ENCODE measurements at regions not wholly inside any gene's neighbourhood (a gene's known extent, or its start where the extent isn't known, plus 50 kb on each side); places are given as distances from the start of the nearest gene placed in this dataset.

- ChIA-PET POLR2A (no interaction called here), CTCF (no interaction called here)
- H3K4me1 Mint-ChIP-seq (ENCODE audit: low read depth, unreplicated experiment) = no peaks in the 10 kb centered on the region
- no peak for TF ChIP-seq CTCF (IDR thresholded peaks at IDR 0.05; ENCODE audit: insufficient read depth in 1 of 2, low read depth in 1 of 2, low read length in 1 of 2, severe bottlenecking in 1 of 2, unreplicated experiment in 1 of 2)
- H3K27ac Mint-ChIP-seq (ENCODE audit: unreplicated experiment) = no peak overlapping the region
- no peaks in the 10 kb centered on the region for H3K36me3 Mint-ChIP-seq (ENCODE audit: insufficient read depth, unreplicated experiment)
- intact Hi-C loops (cut with micrococcal nuclease; ENCODE audit: unreplicated experiment) = no loop called here
- Histone ChIP-seq H3K36me3 (ENCODE audit: control insufficient read depth, insufficient read depth, low read length) (no peaks in the 10 kb centered on the region), H3K4me1 (no peaks in the 10 kb centered on the region), H3K9me3 (no peaks in the 10 kb centered on the region), H3K4me3 (ENCODE audit: low read depth, low read length) (no peak overlapping the region), H3K27me3 (replicated peaks; ENCODE audit: control insufficient read depth, insufficient read depth, low read length) (no peaks in the 10 kb centered on the region)
- H3K27me3 Mint-ChIP-seq (ENCODE audit: insufficient read depth, unreplicated experiment) = peaks cover 3% of the 10 kb centered on the region
- H3K9me3 Mint-ChIP-seq (ENCODE audit: unreplicated experiment) = no peaks in the 10 kb centered on the region
- no peak overlapping the region for H3K4me3 Mint-ChIP-seq (ENCODE audit: unreplicated experiment)
- no TSS peak for BruUV-seq (replicated peaks)
- DNase-seq = no peak
Observed at GRCh38 chr2:107305966-107306365, 420.0 kb upstream of the ST6GAL2 start.

GRCh38 chr2:107306881-107307280 is 420.9 kb upstream of the ST6GAL2 start:
- no peak overlapping the region for H3K4me3 Mint-ChIP-seq (ENCODE audit: unreplicated experiment)
- Histone ChIP-seq H3K36me3 (ENCODE audit: control insufficient read depth, insufficient read depth, low read length) (no peaks in the 10 kb centered on the region), H3K9me3 (no peaks in the 10 kb centered on the region), H3K4me1 (no peaks in the 10 kb centered on the region), H3K4me3 (ENCODE audit: low read depth, low read length) (no peak overlapping the region), H3K27me3 (replicated peaks; ENCODE audit: control insufficient read depth, insufficient read depth, low read length) (no peaks in the 10 kb centered on the region)
- H3K27ac Mint-ChIP-seq (ENCODE audit: unreplicated experiment) = no peak overlapping the region
- ChIA-PET CTCF (no interaction called here), POLR2A (no interaction called here)
- no TSS peak for BruUV-seq (replicated peaks)
- no peak for DNase-seq
- intact Hi-C loops (cut with micrococcal nuclease; ENCODE audit: unreplicated experiment) = no loop called here
- H3K36me3 Mint-ChIP-seq (ENCODE audit: insufficient read depth, unreplicated experiment) = no peaks in the 10 kb centered on the region
- TF ChIP-seq CTCF (IDR thresholded peaks at IDR 0.05; ENCODE audit: insufficient read depth in 1 of 2, low read depth in 1 of 2, low read length in 1 of 2, severe bottlenecking in 1 of 2, unreplicated experiment in 1 of 2) = no peak
- H3K4me1 Mint-ChIP-seq (ENCODE audit: low read depth, unreplicated experiment) = no peaks in the 10 kb centered on the region
- H3K9me3 Mint-ChIP-seq (ENCODE audit: unreplicated experiment) = peaks cover 4% of the 10 kb centered on the region
- H3K27me3 Mint-ChIP-seq (ENCODE audit: insufficient read depth, unreplicated experiment) = peaks cover 3% of the 10 kb centered on the region

DNA sequence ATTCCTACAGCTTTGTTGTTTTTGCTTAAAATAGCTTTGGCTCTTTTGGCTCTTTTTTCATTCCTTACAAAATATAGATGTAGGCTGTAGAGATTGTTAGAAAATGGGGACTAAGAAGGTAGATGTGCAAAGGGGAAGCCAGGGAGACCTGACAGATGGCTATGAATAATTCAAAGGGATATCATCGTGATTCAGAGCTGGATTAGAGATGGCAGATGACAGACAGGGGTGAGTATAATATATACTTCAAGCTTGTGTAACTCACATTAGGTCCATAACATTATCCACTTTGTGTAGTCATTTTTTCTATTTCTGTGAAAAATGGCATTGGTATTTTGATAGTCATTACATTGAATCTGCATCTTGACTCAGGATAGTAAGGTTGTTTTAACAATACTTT is 422.9 kb upstream of the ST6GAL2 start:
- H3K4me3 Mint-ChIP-seq (ENCODE audit: unreplicated experiment) = no peak overlapping the region
- Histone ChIP-seq H3K4me3 (ENCODE audit: low read depth, low read length) (no peak overlapping the region), H3K27me3 (replicated peaks; ENCODE audit: control insufficient read depth, insufficient read depth, low read length) (no peaks in the 10 kb centered on the region), H3K36me3 (ENCODE audit: control insufficient read depth, insufficient read depth, low read length) (no peaks in the 10 kb centered on the region), H3K9me3 (no peaks in the 10 kb centered on the region; the same call in 1 of the 2 replicates), H3K4me1 (no peaks in the 10 kb centered on the region)
- POLR2A ChIA-PET = no interaction called here
- no peak for TF ChIP-seq CTCF (IDR thresholded peaks at IDR 0.05; ENCODE audit: insufficient read depth in 1 of 2, low read depth in 1 of 2, low read length in 1 of 2, severe bottlenecking in 1 of 2, unreplicated experiment in 1 of 2)
- peaks cover 10% of the 10 kb centered on the region for H3K9me3 Mint-ChIP-seq (ENCODE audit: unreplicated experiment)
- H3K36me3 Mint-ChIP-seq (ENCODE audit: insufficient read depth, unreplicated experiment) = no peaks in the 10 kb centered on the region
- H3K4me1 Mint-ChIP-seq (ENCODE audit: low read depth, unreplicated experiment) = no peaks in the 10 kb centered on the region
- BruUV-seq (replicated peaks) = no TSS peak
- CTCF ChIA-PET = no interaction called here
- no peak for DNase-seq
- H3K27me3 Mint-ChIP-seq (ENCODE audit: insufficient read depth, unreplicated experiment) = peaks cover 3% of the 10 kb centered on the region
- intact Hi-C loops (cut with micrococcal nuclease; ENCODE audit: unreplicated experiment) = no loop called here
- H3K27ac Mint-ChIP-seq (ENCODE audit: unreplicated experiment) = no peak overlapping the region
